Left renal cortex interstitium (tissue), 4 donors: ENCODE measurements at regions not wholly inside any gene's neighbourhood (a gene's known extent, or its start where the extent isn't known, plus 50 kb on each side); places are given as distances from the start of the nearest gene placed in this dataset.

ENCODE experiments used
- DNase-seq, 4 donors: peaks; one replicate each; pipeline ENCODE4 v3.0.0-alpha.2; 2013; ENCODE audit warnings: low read depth in 4 of 4, low spot score in 2 of 4, missing footprints in 1 of 4

DNA sequence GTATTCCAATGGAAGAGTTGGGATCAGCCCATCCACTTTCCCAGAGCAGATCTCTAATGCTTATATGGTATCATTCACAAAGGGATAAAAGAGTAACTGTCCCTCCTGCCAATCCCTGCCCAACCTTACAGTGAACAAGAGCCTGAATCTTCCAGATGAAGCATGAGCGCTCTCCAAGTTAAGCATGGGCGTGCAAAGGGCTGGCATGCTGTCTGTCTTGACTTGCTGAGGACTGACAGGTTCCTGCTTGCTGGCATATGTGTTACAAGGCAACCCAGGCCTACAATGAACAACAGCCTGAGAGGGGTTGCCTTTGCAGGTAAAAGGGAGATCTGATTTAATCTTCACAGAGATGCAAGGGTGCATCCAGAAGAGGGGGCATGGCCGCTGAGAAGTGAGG is 155.6 kb upstream of the SOD1 start:
- no peak for DNase-seq

DNA sequence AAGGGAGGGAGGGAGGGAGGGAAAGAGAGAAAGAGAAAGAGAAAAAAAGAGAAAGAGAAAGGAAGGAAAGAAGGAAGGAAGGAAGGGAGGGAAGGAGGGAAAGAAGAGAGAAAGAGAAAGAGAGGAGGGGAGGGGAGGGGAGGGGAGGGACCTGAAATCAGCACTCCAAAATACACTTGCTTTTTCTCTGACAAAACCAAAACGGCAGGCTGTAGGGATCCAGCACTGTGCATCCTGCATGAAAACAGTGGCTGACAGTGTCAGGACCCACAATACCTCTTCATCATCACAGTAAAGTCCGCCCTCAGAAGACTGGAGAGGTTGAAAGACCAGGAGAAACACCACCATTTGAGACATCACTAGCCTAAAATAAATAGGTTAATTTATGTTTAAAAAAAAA is 156.0 kb upstream of the SOD1 start:
- no peak for DNase-seq

DNA sequence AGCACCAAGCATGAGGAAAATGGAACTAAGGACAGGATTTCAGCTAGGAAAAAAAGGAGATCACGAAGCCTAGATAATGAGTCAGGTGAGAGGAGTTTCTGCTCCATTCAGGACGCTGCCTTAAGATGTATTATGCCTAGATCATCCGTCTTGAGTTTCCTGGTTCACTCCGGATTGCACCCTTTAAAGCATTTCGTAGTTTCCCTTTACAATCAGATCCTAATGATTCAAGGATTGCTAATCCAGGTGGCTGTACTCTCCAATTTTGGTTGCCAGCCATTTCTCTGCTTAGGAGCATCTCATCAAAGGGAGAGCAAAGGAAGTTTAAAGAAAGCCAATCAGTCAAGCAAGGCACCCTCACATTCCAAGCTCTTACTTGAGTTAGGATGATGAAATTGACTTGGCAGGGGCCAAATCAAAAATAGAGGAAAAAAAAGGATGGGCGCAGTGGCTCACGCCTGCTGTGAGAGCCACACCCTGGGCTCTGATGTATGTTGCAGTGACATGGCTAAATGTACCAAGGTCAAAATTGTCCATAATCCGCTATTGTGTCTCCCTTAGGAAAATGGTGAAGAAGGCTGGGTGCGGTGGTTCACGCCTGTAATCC is 156.9 kb upstream of the SOD1 start:
- DNase-seq, result no peak

DNA sequence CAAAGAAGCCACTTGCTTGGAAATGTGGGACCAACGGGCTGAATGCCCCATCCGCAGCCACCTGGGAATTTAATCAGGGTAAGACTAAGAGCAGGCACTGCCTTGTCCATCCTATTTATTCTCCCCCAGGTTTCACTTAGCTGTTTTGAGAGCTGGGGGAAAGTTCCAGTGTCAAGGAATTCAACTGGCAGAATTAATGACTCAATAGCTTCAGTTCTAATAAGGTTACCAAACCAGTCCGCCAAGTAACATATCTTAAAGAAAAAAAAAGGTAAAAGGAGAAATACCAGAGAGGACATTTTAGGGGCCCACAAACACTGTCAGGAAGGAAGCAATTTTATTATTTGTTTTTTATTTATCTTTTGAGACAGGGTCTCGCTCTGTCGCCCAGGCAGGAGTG is 157.6 kb upstream of the SOD1 start:
- peak in 2 of 4 donors; percentile 26 to 52 for DNase-seq

DNA sequence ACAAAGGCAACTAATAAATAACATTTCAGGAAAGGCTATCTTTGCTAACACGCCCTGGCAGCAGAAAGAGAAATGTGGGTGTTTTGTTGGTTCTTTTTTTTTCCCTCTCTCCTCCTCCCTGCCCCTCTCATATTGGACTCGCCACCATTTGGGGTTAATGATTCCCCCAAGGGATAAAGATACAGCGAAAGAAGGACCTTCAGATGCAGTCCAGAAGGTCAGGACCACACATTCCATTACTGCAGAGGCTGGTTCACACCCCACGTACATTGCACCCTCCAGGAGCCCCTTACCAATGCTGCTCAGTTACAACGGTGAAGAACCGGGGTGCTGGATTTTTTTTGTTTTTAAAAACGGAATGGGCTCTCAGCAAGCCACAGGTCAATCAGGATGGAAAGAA is 156.9 kb upstream of the TIAM1 start:
- DNase-seq, result no peak

DNA sequence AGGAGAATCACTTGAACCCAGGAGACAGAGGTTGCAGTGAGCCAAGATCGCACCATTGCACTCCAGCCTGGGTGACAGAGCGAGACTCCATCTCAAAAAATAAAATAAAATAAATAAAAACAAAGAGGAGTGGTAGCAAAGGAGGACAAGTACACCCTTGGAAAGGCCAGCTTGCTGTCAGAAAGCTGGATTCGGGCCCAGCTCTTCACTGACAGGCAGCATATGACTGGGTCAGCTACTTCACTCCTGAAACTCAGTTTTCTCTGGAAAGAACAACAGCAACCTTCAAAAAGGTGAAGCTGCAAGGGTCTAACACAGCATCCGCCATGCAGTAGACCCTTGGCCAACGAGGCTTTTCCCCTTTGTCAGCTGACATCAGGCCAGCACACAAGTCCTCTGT is 156.0 kb upstream of the TIAM1 start:
- no peak for DNase-seq

DNA sequence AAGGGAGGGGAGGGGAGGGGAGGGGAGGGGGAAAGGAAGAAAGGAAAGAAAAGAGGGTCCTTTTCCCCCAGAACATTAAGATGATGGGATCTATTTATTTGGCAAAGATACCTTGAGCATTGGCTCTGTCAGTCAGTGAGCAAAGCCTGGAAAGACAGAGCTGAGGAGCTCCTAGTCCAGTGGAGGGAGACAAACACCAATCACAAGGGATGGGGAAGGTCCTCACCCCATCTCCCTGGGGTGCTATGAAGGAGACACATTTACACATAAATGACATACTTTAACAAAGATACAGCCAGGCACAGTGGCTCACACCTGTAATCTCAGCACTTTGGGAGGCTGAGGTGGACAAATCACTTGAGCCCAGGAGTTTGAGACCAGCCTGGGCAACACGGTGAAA is 154.9 kb upstream of the TIAM1 start:
- no peak for DNase-seq

DNA sequence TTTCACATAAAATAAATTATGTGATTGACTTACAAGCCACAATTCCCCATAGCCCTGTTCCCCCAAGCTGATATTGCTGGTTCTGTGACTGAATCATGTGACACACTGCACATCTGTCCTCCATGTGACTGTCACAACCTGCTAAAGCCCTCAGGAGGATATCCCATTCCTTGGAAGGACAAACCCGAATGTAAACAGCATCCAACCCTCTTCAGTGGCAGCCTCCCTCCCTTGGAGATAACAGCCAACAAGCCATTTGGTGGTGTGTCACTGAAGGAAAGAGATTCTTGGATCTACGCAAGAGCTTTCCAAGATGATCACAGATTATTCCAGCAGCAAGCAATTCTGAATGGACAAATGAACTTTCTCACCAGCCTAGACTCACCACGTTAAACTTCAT is 153.9 kb upstream of the TIAM1 start:
- no peak for DNase-seq

DNA sequence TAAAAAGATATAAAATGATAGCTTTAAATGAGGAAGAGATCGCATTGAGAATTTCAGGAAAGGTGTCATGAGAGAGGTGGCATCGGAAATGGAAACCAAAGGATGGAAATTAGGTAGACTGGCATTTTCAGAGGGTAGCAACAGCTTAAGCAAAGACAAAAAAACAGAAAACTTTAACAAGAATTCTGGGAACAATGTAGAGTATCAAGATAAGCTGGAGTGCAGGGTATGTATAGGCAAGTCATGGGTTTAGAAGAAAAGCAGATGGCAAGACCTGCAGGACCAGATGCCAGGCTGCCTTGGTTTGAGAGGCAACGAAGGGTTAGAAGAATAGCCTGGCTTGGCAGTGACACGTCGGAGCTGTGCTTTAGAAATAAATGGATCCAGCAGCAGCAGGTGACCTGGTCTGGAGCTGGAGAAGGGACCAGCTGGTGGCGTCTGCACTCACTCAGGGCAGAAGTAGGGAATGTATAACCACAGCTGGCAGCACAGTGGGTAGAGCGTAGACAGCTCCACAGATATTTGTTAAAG is 149.4 kb upstream of the TIAM1 start:
- DNase-seq, result no peak

DNA sequence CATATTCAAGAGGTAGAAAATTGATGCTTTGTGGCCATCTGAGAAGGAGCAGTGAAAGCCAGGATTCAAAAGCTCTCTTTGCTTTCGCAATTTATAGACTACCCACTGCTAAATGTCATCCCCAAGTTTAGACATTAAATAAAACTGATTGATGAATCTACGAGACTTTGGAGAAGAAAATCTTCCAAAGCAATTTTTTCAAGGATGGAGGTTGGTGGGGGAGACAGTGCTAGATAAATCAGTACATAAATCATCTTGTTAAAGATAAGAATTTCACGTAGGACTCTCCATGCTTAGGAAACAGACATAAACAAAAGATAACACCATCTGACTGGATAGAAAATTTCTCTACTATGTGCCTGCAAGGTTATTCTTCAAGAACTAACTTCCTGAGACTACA is 147.6 kb upstream of the TIAM1 start:
- DNase-seq, result no peak

DNA sequence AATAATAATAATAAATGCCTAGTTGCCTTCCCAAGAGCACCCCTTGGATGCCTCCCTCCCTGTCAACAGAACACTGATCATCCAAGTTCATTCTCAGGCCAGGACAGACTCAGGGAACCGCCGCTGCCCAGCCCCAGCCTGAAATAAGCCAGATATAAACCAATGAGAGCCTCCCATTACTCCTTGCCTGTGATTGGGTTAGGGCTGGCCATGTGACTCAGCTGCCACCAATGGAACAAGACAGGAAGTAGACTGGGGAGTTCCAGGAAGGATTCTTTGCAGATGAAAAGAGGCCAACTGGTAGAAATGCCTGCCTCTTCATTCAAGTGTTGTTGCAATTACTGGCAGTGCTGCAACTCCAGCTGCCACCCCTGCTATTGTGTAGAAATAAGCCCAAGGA is 146.4 kb upstream of the TIAM1 start:
- DNase-seq, result no peak

DNA sequence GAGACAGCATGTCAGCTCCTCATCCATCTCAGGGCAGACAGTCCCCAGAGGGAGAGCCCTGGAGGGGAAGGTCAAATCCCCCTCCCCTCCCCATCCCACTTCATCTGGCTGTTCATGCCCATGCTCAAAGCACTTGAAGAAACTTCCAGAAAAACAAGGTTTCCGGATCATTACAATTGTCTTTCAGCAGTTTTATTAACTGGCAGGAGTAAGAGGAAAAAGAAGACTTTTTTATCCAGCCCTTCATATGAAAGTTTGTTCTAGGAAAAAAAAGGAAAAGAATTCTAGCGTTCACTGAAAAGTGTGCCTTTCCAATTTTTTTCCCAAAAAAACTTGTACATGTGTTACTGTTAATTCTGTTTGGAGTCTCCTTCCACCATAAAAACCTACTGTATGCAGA is 145.7 kb upstream of the TIAM1 start:
- DNase-seq, result no peak

DNA sequence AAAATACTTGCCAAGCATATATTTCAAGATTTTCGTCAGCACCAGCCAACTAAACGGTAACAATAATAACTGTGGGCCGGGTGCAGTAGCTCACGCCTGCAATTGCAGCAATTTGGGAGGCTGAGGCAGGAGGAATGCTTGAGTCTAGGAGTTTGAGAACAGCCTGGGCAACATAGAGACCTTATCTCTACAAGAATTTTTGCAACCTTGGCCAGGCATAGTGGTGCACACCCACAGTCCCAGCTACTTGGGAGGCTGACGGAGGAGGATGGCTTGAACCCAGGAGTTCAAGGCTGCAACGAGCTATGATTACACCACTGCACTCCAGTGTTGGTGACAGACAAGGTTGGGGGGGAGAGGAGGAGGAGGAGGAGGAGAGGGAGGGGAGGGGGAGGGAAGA is 145.0 kb upstream of the TIAM1 start:
- no peak for DNase-seq

DNA sequence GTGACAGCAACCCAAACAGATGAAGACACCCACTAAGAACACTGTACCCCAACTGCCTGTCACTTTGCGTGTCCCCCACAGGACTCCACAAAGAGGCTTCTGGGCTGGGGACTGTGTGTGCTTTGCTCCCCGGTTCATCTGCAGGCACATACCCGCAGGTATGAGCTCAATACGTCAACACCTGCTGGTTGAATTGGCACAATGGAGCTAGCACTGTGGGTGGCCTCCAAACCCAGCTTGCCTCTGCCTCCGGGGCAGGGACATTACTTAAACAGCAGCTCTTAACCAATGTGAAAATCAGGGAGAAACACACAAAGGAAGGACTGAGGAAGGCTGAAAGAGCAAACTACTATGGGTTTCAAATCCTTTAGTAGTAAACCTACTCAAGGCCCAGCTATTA is 140.2 kb upstream of the TIAM1 start:
- no peak for DNase-seq

DNA sequence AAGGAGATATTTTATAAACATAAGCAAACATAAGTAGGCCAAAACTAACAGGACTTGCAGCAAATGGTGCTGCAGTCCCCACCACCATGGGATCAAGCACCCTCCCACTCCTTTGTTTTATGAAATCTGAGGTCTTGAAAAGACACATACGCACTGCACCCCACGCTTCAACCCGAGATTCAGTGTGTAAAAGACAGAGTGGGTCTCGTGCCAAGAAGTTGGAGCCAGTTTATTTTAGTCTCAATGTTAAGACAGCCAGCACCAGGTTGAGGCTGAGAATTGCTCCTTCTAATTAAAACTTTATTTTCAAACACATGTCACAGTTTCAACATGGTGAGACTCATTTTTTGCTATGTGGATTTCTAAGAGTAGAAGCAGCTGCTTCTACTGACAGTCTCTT is 139.1 kb upstream of the TIAM1 start:
- no peak for DNase-seq

DNA sequence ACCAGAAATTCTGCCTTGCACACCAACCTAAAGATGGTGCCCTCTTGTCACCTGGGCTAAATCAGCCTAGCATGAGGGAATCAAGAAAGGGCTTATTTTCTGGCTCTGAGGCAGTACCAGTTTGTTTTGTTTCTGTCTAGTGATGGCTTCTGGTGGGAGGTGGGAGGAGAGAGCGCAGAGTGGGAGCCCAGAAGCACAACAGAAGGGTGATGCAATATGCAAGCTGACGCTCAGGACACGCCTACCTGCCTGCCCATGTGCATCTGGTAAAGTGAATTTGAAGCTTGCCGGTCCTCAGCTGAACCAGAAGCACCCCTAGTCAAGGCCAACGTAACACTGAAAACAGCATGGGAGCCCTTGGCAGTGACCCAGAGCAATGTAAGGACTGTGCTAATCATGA is 138.4 kb upstream of the TIAM1 start:
- no peak for DNase-seq

DNA sequence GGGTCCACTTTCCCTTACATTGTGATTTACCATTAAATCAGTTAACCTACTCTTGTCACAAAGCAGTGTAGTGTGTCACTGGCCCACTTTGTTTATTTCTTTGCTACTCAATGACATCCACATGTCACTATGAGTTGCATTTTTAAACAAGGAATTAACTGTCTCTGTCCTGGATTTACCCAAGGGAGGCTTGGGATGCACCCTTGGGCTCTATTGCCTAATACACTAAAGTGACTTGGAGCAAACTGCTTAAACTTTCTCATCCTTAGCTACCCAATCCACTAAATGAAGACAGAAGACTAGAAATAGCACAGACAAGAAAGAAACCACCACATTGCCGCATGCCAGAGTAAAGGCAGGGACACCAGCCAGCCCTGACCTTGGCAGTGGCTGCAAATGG is 136.2 kb upstream of the TIAM1 start:
- no peak for DNase-seq

DNA sequence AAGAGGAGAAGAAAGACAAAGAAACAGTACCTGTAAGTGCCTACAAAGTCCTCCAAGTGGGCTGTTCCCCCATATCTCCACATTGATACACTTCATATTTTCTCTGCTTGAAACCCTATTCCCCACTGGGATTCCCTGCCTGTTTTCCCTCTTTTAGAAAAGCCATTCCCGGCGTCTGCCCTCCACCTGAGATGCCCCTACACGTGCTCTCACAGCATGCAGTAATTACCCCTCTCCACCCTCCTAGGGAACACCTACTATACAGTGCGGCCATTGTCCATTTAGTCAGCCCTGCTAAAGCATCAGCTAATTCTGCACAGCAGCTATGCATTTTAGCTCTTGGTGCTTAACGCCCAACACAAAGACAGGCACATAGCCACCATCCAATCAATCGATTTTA is 135.7 kb upstream of the TIAM1 start:
- no peak for DNase-seq

DNA sequence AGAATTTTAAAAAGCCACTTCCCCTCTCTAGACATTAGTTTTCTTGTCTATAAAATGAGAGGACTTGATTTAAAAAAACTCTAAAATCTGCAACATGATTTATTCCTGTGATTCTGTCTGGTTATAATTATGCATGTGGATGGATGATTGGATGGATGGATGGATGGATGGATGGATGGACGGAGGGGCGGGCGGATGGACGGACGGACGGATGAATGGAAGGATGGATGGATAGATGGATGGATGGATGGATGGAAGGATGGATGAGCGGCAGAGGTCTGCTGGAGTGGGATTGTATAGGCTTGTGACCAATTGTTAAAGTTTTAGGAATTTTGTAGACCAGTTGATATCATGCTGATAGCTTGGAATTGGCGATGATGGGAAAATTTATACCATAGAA is 135.2 kb upstream of the TIAM1 start:
- no peak for DNase-seq

DNA sequence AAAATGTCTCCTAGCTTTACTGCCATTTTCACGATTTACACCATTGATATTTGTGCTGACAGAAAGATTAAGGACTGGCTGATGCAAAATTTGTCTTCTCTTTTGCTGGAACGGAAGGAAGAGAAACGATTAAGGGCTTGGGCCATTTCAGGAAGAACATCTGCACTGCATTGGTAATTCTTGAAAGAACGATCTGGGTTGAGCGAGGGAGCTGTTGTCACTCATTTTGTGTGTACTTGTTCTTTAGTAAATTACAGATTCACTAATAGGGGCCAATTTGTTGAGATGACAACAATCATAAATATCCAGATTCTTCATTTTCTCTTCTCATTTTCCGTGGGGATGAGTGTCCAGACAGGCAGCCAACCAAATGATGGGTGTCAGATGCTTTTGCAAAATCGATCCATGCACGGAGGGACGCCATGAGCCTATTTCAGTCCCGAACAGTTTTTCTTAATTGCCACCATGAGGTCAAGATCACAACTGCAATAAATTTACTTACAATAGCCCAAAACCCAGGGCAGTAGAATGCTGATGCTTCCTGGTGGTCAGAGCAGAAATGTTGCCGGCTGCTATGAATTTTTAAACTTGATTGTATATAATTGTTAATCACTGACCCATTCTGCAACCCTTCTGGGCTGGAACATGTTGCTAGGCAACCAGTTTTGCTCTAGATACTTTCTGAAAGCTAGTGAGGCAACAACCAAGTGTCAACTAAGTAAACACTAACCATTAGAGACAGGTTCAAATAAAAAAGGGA is 132.4 kb upstream of the TIAM1 start:
- no peak for DNase-seq

DNA sequence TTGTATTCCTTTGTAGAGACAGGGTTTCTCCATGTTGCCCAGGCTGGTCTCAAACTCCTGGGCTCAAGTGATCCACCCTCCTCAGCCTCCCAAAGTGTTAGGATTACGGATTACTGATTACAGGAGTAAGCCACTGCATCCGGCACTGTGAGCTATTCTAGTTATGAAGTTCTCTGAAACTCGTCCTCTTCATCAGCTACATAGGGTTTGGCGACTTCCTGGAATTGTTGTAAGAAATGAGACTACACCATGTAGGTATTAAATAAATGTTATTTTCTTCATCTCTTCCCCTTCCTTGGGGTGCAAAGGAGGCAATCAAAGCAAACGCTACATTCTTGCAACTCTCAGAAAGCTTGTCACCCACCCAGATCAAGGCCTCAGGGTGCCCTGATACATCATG is 131.2 kb upstream of the TIAM1 start:
- no peak for DNase-seq

DNA sequence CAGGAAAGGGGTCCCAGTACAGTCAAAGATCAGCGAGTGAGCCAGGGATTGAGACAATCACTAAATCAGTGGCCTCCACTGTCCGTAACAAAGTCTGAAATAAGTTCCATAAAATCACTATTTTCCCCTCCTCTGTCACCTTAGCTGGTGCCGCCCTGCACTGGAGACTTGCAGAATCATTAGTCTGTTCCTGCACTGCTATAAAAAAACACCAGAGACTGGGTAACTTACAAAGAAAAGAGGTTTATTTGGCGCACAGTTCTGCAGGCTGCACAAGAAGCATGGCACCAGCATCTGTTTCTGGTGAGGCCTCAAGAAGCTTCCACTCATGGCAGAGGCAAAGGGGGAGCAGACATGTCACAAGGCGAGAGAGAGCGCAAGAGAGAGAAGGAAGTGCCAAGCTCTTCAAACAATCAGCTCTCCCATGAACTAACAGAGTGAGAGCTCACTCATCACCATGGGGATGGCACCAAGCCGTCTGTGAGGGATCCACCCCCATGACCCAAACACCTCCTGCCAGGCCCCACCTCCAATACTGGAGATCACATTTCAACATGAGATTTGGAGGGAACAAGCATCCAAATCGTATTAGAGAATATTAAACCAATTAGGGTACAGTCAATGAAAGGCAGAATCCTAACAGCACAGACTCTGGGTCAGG is 129.8 kb upstream of the TIAM1 start:
- no peak for DNase-seq
